Hippocampal formation (tissue), 2 donors: ENCODE measurements at regions not wholly inside any gene's neighbourhood (a gene's known extent, or its start where the extent isn't known, plus 50 kb on each side); places are given as distances from the start of the nearest gene placed in this dataset.

ENCODE experiments used
- DNase-seq, 2 donors: peaks; one replicate each; lab custom pipeline; 2025; lab: John Stamatoyannopoulos, UW

DNA sequence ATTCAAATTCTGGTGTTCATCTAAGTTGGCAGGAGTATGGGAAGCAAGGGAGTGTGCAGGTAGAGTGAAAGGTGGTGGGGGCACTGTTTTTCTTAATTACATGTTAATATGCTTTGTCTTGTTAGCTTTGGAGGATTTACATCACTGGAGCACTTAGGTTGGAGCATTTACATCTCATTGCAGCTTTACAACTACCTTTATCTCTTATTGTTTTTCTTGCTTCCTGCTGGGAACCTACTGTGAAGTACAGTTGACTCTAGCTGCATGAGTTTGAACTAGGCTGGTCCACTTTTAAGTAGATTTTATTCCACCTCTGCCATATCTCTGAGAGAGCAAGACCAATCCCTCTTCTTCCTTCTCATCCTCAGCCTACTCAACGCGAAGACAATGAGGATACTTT is 554.8 kb upstream of the B3GALT2 start:
- no peak for DNase-seq

DNA sequence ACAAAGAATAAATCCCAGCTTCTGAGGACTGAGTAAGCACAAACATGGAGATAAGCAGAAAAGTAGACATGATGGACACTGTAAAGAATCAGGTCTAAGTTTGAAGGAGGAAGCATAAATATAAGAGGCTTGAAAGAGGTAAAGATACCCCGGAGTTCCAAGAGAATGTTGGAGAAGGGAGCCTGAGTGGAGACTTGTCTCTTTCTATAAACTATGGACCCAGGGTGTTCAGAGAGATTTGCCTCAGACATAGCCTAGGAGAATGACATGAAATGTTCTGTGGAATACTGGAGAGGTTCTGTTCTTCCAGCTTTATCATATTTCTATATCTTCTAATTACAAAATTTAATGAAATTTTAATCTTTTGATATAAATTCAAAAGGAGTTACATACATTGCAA is 554.3 kb upstream of the B3GALT2 start:
- DNase-seq, result no peak

DNA sequence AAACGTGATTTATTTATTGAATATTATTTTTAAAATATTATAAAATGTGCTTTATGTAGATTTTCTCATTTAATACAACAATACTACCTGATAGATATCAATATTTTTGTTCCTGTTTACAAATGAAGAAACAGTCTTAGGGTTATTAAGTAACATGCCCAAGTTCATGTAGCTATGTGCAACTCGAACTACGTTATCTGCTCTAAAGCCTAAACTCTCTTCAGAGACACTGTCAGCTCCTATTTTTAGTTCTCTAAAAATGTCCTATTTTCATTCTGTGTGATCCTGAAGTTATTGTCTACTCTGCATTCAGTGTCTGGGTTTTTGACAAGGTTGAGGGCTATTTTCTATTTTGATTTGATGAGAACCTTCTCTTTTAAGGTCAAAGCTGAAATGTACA is 550.1 kb upstream of the B3GALT2 start:
- no peak for DNase-seq

DNA sequence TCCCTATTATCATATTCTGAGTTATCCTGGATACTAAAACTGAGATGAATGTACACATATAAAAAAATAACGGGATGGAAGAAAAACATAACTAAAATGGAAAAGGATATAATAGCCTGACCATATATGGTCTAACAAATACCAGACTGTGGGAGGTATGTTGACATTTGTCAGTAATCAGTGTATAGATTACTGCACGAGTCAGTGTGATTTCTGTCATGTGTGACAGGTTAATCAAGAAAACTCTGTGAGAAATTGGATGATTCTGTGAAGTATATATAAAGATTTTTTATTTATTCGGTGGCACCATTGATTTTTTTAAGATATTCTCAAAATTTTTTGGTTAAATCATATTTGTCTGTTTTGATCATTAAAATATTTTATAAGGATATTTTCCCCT is 547.3 kb upstream of the B3GALT2 start:
- no peak for DNase-seq

DNA sequence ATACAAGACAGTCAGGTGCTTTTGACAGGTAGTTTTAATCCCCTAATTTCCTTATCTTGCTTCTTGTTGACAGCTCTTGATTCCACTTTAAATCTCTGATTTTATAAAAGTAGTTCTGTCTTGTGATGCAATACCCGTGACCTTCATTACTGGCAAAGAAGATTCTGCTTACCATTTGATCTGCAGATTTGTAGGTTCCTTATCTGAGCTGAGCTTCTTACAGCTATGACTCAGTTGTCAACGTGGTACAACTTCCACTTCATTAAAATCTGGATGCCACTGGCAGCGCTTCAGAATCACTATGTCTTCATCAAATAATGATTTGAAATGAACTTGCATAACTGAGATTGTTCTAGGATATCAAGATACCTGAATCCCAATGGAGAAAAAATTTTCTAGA is 543.6 kb upstream of the B3GALT2 start:
- no peak for DNase-seq

DNA sequence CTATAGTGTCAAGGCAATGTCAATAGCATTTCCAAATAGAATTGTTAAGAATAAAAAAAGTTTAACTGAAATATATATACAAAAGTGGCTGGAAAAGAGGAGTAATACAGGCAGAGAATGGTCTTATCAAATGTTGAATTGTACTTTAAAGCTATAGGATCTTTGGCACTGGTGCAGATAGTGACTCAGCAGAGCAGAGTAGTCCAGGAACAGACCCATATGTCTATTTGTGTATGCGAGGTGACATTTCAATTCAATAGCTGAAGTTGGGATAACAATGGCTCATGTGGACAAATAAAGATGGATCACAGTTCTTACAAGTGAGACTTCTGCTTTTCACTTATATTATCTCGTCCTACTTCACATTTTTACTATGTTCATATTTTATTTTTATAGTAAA is 543.0 kb upstream of the B3GALT2 start:
- no peak for DNase-seq

DNA sequence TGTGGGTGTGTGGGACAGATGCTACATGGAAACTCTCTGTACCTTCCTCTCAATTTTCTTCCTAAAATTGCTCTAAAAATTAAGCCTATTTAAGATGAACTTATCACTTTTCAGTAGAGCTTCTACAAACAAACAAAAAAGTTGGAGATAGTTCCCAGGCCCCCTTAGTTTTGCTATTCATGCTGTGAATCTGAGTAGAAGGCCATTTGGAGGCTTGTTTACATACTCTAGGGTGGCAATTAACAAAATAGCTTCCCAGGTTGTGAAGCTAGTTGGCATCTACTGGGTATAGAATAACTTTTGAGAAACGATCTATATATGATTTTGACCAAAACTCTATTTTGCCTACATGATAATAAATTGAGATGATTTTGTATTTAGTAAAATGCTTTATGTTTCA is 541.4 kb upstream of the B3GALT2 start:
- DNase-seq, result no peak

DNA sequence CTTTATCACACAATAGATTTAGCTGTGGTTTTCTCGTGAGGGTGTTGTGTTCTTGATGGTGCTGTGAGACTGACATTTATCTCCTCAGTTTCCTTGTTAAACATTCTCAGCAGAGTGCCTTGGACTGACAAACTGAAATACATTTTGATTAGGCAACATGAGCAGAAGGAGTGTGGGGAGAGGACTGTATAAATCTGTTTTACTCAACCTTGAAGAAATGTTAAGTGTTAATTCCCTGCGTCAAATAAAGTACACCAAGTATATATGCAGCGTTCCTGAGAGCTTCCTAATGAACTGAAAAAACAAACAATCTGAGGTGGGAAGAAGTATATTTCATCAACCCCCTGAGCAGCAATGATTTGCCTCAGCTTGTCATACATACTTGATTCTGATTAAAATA is 540.3 kb upstream of the B3GALT2 start:
- DNase-seq, result no peak

DNA sequence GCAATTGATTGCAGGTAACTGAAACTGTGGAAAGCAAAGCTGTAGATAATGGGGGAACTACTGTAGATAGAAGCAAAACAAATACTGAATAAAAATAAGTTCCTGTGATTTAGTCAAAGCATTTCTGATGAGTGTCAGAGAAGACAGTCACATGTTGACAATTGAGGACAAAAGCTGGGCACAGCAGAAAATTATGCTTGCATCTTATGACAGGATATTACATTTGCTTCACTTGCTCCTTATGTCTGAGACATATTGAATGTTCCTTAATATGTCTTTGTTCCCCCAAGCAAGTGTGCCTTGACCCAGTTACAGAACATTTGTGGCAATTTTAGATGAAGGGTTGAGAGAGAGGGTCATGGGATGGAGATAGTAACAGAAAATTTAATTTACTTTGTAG is 526.0 kb upstream of the B3GALT2 start:
- DNase-seq, result no peak

DNA sequence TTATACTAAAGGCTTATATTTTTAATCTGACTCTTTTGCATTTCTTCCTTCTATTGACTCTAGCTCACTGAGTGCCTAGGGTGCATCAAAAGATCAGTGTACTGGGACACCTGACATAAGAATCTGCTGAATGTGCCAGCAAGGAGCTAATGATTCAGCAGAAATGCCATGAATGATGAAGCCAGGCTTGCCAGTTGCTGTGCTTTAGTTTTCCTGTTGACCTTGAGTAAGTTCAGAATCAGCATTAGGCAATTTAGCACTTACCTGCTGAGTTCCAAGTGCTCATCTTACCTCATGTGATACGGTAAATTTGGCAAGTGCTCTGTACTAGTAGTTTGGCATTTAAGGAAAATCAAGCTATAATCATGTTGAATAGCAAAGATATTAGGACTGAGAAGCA is 523.2 kb upstream of the B3GALT2 start:
- no peak for DNase-seq

DNA sequence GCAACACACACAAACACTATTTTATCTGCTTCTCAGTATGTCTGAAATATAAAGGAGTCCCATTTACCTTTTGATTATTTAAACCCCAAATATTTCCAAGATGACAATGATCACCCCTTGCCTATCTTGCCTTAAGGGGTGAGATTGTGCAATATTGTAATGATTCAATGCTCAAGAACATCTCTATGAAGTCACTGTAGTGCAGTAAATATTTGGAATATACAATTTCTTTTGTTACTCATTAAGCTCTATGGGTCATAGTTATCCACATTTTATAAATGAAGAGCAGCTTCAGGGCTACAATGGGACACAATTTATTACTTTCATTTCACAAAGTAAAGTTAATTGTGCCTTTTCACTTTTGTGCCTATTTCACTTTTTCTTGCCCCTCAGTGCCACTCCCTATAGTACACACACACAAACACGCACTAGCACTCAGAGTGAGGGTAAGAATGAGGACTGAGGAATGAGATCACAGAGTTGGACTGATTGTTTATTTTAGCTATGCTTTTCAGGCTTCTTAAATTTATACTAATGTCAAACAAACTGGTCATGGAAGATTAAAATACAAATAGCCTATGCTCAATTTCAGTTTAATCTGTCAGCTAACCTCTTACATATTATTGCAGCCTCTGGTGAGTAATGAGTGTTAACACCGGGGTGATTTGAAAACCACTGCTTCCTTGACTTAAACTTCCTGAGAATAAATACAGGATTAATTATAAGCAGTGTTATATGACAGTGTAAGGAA is 521.0 kb upstream of the B3GALT2 start:
- DNase-seq, result no peak

DNA sequence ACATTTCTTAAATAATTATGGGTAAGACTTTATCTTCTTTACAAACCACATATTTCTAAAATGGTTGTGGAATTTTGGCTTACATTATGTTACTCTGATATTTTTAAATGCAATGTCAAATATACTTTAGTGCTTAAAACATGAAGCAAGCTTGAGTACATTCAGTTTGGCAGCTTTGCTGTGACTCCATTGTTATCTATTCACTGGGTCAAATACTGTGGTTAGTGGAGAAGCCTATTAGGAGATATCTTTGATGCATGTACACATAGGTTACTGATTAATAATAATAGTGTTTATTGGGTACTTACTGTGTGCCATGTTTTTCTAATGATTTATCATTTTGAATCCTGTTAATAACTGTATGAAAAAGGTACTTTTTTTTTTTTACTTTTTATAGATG is 520.4 kb upstream of the B3GALT2 start:
- DNase-seq, result no peak

DNA sequence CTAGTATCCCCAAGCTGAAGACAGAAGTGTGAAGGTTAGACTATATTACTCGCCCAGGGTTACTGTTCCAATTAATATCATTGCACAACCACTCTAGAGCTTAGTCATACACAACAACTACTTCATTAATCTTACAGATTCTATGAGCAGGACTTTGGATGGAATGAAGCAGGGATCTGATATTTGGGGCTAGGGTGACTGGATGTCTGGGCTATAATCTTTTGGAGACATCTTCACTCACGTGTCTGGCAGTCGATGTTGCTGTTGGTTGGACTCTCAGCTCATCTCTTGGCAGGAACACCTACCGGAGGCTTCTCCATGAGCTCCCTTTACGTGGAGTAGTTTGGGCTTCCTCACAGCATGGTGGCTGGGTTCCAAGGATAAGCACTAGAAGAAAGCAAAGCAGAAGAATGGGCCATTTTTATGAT is 519.2 kb upstream of the B3GALT2 start:
- no peak for DNase-seq

DNA sequence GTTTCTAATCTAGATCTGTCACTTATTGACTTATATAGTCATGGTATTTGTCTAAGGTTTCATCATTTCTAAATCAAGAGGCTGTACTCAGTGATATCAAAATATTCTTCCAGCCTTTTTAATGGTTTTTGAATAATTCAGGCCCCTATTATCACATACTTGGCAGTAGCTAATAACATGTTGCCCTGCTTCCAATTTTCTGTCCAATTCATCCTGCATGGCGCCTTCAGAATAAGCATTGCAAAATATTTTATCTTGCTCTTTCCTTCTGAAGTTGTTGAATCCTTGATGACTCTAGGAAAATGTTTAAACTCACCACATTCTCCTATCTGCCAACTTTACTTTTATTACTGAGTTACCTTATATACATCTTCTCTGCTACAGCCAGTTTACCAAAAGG is 517.2 kb upstream of the B3GALT2 start:
- no peak for DNase-seq

DNA sequence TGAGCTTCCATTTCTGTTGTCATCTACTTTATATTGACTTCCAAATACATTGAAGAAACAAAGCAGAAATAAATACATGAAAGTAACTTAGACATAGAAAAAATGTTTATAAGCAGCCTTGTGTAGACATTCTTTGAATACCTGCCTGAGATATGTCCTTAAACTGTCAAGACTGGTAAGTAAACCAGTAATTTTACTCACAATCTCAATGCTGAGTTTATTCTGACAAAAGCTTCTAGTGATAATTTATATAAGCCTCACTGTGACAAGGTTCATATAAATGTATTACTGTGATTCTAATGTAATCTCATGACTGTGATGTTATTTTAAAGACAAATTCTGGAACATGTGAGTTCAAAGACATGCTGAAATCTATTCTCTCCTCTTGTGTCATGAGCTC is 516.7 kb upstream of the B3GALT2 start:
- DNase-seq, result no peak

DNA sequence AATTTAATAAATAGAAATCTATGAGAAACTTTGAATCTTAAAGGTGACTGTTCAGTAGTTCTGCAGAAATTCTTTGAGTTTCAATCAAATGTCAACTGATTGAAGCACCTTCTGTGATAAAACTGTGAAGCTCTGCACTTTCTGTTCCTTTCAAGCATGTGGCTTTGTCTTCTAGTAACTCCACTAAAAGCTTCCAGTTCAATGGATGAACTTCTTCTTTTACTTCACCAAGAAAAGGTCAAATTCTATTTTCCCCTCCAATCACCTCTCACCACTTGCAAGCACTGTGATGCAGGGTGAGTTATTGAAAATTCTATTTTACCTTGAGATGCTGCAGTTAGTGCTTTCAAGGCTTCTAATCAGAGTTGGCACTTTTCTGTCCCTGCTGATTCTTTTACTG is 515.3 kb upstream of the B3GALT2 start:
- DNase-seq, result no peak

DNA sequence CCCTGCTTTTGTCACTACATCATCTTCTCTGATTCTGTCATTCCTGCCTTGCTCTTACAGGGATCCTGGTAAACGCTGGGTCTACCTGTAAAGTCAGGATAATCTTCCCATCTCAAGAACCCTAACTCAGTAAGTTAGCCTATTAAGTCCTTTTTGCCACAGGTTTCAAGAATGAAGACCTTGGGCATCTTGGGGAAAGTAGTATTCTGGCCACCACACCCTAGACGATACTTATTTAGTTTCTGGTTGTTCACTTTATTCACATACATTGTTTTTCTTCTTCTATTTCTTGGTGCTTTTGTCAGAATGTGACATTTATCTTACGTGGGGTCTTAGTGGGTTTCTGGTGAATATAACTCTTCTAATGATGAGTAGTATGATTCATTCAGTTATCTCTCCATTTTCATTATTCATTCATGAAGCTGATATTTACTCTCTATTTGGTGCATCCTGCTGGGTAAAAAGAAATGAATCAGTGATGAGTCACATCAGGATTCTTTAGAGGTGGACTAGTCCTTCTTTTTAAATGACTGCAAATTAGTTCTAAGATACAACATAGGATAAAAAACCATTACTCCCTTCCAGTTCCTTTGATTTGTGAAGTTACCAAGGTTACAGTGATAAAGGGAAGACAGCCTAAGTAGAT is 514.4 kb upstream of the B3GALT2 start:
- DNase-seq, result no peak

DNA sequence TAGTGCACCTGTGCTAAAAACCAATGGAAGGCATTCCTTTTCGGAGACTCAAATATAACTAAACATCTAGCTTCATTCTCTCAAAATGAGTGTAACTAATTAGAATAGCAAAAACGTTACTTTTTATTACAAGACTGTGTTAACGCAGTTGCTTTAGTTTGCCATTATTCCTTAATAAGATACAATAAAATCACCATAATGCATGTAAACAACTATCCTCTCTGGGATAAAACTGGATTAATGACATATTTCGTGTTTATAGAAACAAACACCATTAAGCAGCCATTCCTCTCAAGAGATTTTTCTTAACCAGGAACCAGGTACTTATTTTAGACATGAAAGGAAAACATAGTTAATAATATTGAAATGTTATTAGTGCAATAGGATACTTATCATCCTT is 512.8 kb upstream of the B3GALT2 start:
- no peak for DNase-seq

DNA sequence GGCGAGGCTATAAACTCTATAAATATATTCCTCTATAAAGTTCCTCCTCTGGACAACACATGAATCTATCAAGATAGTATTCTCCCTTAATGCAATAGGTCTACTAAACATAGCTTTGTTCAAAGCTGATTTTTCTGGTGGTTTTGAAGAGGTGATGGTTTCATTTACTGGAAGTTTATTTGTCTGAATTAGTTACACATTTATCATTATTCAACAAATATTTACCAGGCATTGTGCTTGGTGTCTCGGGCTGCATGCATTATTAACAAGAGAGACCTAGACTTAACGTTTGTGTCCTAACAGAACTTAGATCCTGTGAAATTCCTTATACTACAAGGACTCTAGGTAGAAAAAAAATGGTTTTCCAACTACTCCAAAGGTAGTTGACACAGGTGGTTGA is 511.4 kb upstream of the B3GALT2 start:
- no peak for DNase-seq

DNA sequence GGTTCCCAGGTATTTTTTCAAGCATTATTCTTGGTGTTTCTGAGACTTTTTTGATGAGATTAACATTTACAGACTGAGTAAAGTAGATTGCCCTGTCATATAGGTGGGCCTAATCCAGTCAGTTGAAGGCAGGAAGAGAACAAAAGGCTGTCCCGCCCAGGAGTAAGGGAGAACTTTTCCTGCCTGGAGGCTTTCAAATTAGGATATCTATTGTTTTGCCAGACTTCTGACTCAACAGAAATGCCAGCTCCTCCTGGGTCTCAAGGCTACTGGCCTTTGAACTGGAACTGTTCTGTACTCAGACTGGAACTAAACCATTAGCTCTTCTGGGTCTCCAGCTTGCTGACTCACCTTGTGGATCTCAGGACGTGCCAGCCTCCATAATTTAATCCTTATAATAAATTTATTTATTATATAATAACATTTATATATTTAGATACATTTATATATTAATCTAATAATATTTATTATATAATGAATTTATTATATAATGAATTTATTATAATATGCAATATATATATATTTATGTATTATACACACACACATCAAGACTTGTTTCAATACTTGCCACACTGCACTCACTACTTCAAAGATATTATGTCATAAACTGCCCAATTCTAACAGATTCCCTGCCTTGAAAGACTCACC is 510.8 kb upstream of the B3GALT2 start:
- no peak for DNase-seq

DNA sequence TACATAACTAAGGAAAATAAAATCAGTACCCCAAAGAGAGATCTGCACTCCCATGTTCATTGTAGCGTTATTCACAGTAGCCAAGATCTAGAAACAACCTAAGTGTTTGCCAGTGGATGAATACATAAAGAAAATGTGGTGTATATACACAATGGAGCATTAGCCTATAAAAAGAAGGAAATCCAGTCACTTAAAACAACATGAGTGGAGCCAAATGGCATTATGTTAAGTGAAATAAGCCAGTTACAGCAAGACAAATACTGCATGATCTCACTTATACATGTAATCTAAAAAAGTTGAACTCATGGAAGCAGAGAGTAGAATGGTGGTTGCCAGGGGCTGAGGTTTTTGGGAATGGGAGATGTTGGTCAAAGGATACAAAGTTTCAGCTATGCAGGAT is 508.3 kb upstream of the B3GALT2 start:
- no peak for DNase-seq

DNA sequence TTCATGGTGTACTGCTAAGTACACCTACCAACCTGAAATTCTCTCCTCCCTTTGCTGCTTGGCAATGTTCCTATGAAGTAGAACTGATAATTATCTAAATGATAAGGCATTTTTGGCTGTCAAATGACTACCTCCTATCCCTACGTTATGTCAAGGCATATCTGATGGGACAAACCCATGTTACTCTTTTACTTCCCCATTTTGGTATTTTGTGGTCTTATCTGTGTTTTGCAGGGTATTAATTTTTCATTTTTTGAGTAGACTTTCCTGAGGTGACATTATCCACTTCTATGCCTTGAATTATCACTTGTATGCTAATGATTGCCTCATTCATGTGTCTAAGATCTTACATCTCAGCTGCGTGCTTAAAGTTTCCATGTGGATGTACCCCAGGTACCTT is 499.6 kb upstream of the B3GALT2 start:
- DNase-seq, result no peak

DNA sequence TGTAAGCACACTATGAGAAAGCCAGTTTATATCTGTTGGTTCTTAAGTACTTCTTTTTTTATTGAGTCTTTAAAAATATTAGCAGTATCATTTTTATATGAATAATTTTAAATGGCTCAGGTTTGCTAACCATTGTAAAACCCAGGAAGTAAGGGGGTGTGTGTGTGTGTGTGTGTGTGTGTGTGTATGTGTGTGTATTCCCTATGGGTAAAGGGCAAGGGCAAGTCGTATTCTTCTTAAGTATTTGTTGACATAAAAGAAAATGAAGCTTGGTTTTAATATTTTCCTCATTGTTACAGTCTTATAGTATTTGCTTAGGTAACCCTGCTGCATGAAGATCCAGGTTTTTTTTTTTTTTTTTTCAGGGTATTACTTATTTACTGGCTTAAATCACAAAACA is 495.0 kb upstream of the B3GALT2 start:
- no peak for DNase-seq

DNA sequence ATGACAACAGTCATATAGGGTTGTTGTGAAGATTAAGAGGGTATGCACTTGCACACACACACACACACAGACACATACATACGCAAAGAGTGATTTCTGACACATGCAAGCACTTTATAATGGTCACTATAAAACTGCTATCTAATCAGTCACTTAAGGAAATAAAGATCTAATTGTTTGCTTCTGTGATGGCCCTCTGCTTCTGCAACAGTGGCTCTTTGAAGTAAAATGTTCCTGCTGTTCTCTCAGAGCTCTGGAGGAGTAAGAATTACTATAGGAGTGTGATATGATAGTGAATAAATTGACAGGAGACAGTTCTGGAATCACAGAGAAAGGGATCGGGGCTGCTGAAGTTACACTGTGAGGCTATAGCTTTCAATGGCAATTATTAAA is 494.5 kb upstream of the B3GALT2 start:
- no peak for DNase-seq
